ENCODE measurements at regions not wholly inside any gene's neighbourhood (a gene's known extent, or its start where the extent isn't known, plus 50 kb on each side); places are given as distances from the start of the nearest gene placed in this dataset.

- H3K36me3 ChIP-seq (ENCODE audit: control insufficient read depth, insufficient read depth, low read length) = no peaks in the 10 kb centered on the region
- H3K4me1 ChIP-seq (ENCODE audit: control insufficient read depth, insufficient read depth, low read length) = no peaks in the 10 kb centered on the region
- no peak overlapping the region for H3K27ac ChIP-seq (ENCODE audit: low read depth, low read length)
Observed at GRCh38 chr20:16173044-16173443, 400.2 kb downstream of the KIF16B start.

GRCh38 chr20:16171180-16171579 is 402.1 kb downstream of the KIF16B start:
- H3K27me3 ChIP-seq (ENCODE audit: control insufficient read depth, insufficient read depth, low read length, poor library complexity, severe bottlenecking) = no peaks in the 10 kb centered on the region

More at GRCh38 chr20:16173044-16173443, 400.2 kb downstream of the KIF16B start:
- Histone ChIP-seq H3K27me3 (ENCODE audit: control insufficient read depth, insufficient read depth, low read length, poor library complexity, severe bottlenecking) (no peaks in the 10 kb centered on the region), H3K9me3 (ENCODE audit: control insufficient read depth, low read length) (no peaks in the 10 kb centered on the region), H3K9ac (ENCODE audit: extremely low read depth, low read length, poor library complexity, severe bottlenecking) (no peak overlapping the region), H3K4me3 (ENCODE audit: low read length) (no peak overlapping the region)
- 89% methylated on average over 4 of the region's 4 CpGs; no CpG with 5 or more reads in 1 of the 2 experiments for WGBS, 2 experiments (ENCODE audit: insufficient coverage in 1 of 2, insufficient read length in 1 of 2)
- no peaks in the 10 kb centered on the region for H3K36me3 Mint-ChIP-seq (ENCODE audit: low read depth)
- peaks cover 2% of the 10 kb centered on the region for H3K27me3 Mint-ChIP-seq (ENCODE audit: insufficient read depth)
- no peaks in the 10 kb centered on the region for H3K4me1 Mint-ChIP-seq
- H3K4me3 Mint-ChIP-seq = no peak overlapping the region
- H3K9me3 Mint-ChIP-seq = peaks cover 1% of the 10 kb centered on the region
- DNase-seq = no peak
- TF ChIP-seq CTCF (conservative IDR thresholded peaks at IDR 0.05) = no peak
- H3K27ac Mint-ChIP-seq = no peak overlapping the region

DNA sequence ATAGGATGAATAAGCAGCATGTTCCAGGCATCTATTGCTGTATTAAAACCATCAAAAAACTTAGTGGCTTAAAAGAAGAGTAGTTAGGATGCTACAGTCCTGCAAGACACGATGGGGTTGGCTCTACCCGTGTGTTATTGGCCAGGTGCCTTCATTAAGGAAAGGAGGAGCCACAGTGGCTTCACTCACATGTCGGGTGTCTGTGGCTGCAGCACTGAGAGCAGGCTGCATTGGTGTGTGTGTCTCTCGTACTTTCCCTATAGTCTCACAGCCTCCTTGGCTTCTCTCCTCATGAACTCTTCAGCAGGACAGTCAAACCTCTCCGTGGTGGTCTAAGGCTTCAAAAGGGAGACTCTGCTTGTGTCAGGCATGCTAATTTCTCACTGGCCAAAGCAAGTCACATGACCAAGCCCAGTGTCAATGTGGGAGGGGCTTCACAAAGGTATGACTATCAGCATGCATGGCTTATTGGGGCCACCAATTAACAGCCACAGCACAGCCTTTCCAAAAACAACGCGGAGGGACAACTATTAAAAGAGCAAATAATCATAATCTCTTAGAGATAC is 402.8 kb downstream of the KIF16B start:
- no peak for DNase-seq
- Mint-ChIP-seq H3K27me3 (ENCODE audit: insufficient read depth) (peaks cover 2% of the 10 kb centered on the region), H3K4me1 (no peaks in the 10 kb centered on the region), H3K27ac (no peak overlapping the region), H3K36me3 (ENCODE audit: low read depth) (no peaks in the 10 kb centered on the region), H3K9me3 (no peaks in the 10 kb centered on the region), H3K4me3 (no peak overlapping the region)
- H3K9ac ChIP-seq (ENCODE audit: extremely low read depth, low read length, poor library complexity, severe bottlenecking) = no peak overlapping the region
- no peaks in the 10 kb centered on the region for H3K9me3 ChIP-seq (ENCODE audit: control insufficient read depth, low read length)
- H3K4me3 ChIP-seq (ENCODE audit: low read length) = no peak overlapping the region
- no peaks in the 10 kb centered on the region for H3K4me1 ChIP-seq (ENCODE audit: control insufficient read depth, insufficient read depth, low read length)
- whole genome bisulfite sequencing, 2 experiments (ENCODE audit: insufficient coverage in 1 of 2, insufficient read length in 1 of 2) = 84 to 95% methylated on average over 4 to 7 of the region's 7 CpGs
- H3K36me3 ChIP-seq (ENCODE audit: control insufficient read depth, insufficient read depth, low read length) = no peaks in the 10 kb centered on the region
- no peaks in the 10 kb centered on the region for H3K27me3 ChIP-seq (ENCODE audit: control insufficient read depth, insufficient read depth, low read length, poor library complexity, severe bottlenecking)
- H3K27ac ChIP-seq (ENCODE audit: low read depth, low read length) = no peak overlapping the region
- no peak for TF ChIP-seq CTCF (conservative IDR thresholded peaks at IDR 0.05)

More at GRCh38 chr20:16171180-16171579, 402.1 kb downstream of the KIF16B start:
- TF ChIP-seq CTCF (conservative IDR thresholded peaks at IDR 0.05) = no peak
- Histone ChIP-seq H3K9me3 (ENCODE audit: control insufficient read depth, low read length) (no peaks in the 10 kb centered on the region), H3K36me3 (ENCODE audit: control insufficient read depth, insufficient read depth, low read length) (no peaks in the 10 kb centered on the region), H3K9ac (ENCODE audit: extremely low read depth, low read length, poor library complexity, severe bottlenecking) (no peak overlapping the region), H3K27ac (ENCODE audit: low read depth, low read length) (no peak overlapping the region), H3K4me1 (ENCODE audit: control insufficient read depth, insufficient read depth, low read length) (no peaks in the 10 kb centered on the region), H3K4me3 (ENCODE audit: low read length) (no peak overlapping the region)
- no peak overlapping the region for H3K27ac Mint-ChIP-seq
- H3K27me3 Mint-ChIP-seq (ENCODE audit: insufficient read depth) = peaks cover 2% of the 10 kb centered on the region
- H3K36me3 Mint-ChIP-seq (ENCODE audit: low read depth) = no peaks in the 10 kb centered on the region
- no peak overlapping the region for H3K4me3 Mint-ChIP-seq
- no peaks in the 10 kb centered on the region for H3K4me1 Mint-ChIP-seq
- H3K9me3 Mint-ChIP-seq = no peaks in the 10 kb centered on the region
- DNase-seq = no peak
